PC-9 (cell line): ENCODE measurements at regions not wholly inside any gene's neighbourhood (a gene's known extent, or its start where the extent isn't known, plus 50 kb on each side); places are given as distances from the start of the nearest gene placed in this dataset.

Source experiments
- CTCF ChIP-seq: fragments of 200-600 bp; sonication (generic); conservative IDR thresholded peaks from 2 replicates; pipeline ENCODE4 v1.6.1; 2017; ENCODE audit warnings: mixed run types, antibody characterized with exemption, mild to moderate bottlenecking, moderate library complexity
- EZH2 ChIP-seq: fragments of 200-600 bp; sonication (generic); IDR thresholded peaks from 2 replicates; pipeline ENCODE4 v1.8.0; 2017; ENCODE audit warnings: antibody characterized with exemption, low read depth

GRCh38 chr18:78826631-78827030 lies 153.0 kb upstream of the SALL3 start:
- no peak for TF ChIP-seq CTCF
- no peak for TF ChIP-seq EZH2
